Trophoblast cell (in vitro differentiated cells and primary cell): ENCODE measurements at regions not wholly inside any gene's neighbourhood (a gene's known extent, or its start where the extent isn't known, plus 50 kb on each side); places are given as distances from the start of the nearest gene placed in this dataset.

ENCODE experiments used
- DNase-seq, 2 donors: peaks; one replicate each; pipeline ENCODE4 v3.0.0-alpha.2; 2016
- H2AFZ ChIP-seq: 2 replicates; pipeline ENCODE4 v1.6.1; 2013; ENCODE audit warnings: low read length, moderate library complexity, mild to moderate bottlenecking; ENCODE audit not compliant: insufficient read depth, poor library complexity
- H2AK5ac ChIP-seq: 2 replicates; pipeline ENCODE4 v1.6.1; 2013; ENCODE audit warnings: mild to moderate bottlenecking, low read length
- H2BK120ac ChIP-seq: 2 replicates; pipeline ENCODE4 v1.6.1; 2013; ENCODE audit warnings: low read length, mild to moderate bottlenecking, moderate library complexity; ENCODE audit not compliant: insufficient read depth, poor library complexity
- H2BK12ac ChIP-seq: 2 replicates; pipeline ENCODE4 v1.6.1; 2013; ENCODE audit warnings: mild to moderate bottlenecking, low read length, moderate library complexity
- H2BK5ac ChIP-seq: 2 replicates; pipeline ENCODE4 v1.6.1; 2013; ENCODE audit warnings: low read length, low read depth, moderate library complexity, mild to moderate bottlenecking; ENCODE audit not compliant: poor library complexity
- H3K14ac ChIP-seq: 2 replicates; pipeline ENCODE4 v1.6.1; 2013; ENCODE audit warnings: mild to moderate bottlenecking, low read length
- H3K18ac ChIP-seq: 2 replicates; pipeline ENCODE4 v1.6.1; 2013; ENCODE audit warnings: mild to moderate bottlenecking, low read length
- H3K23ac ChIP-seq: 2 replicates; pipeline ENCODE4 v1.6.1; 2013; ENCODE audit warnings: low read length
- H3K27ac ChIP-seq: 2 replicates; pipeline ENCODE4 v1.5.1; 2013; ENCODE audit warnings: low read depth, mild to moderate bottlenecking, inconsistent platforms, low read length, moderate library complexity
- H3K27me3 ChIP-seq: 2 replicates; pipeline ENCODE4 v1.6.1; 2013; ENCODE audit warnings: inconsistent platforms, mild to moderate bottlenecking, low read length, moderate library complexity; ENCODE audit not compliant: insufficient read depth
- H3K36me3 ChIP-seq, 2 experiments: 1 replicate in 1 of 2; 2 replicates in 1 of 2; pipeline ENCODE4 v1.6.1; 2013; ENCODE audit warnings: low read length in 2 of 2, mild to moderate bottlenecking in 2 of 2, moderate library complexity in 1 of 2; ENCODE audit not compliant: insufficient read depth in 2 of 2, control insufficient read depth in 1 of 2
- H3K4ac ChIP-seq: 2 replicates; pipeline ENCODE4 v1.6.1; 2013; ENCODE audit warnings: low read depth, mild to moderate bottlenecking, low read length, moderate library complexity
- H3K4me1 ChIP-seq, 2 experiments: 1 replicate in 1 of 2; 2 replicates in 1 of 2; pipeline ENCODE4 v1.6.1; 2013; ENCODE audit warnings: low read length in 2 of 2, mild to moderate bottlenecking in 2 of 2, moderate library complexity in 1 of 2; ENCODE audit not compliant: insufficient read depth in 2 of 2, control insufficient read depth in 1 of 2
- H3K4me2 ChIP-seq: 2 replicates; pipeline ENCODE4 v1.6.1; 2013; ENCODE audit warnings: inconsistent platforms, mild to moderate bottlenecking, low read length, moderate library complexity
- H3K4me3 ChIP-seq: 2 replicates; pipeline ENCODE4 v1.5.1; 2013; ENCODE audit warnings: mild to moderate bottlenecking, low read depth, low read length, inconsistent platforms
- H3K79me1 ChIP-seq: one replicate; pipeline ENCODE4 v1.6.1; 2013; ENCODE audit warnings: low read length
- H3K79me2 ChIP-seq: 2 replicates; pipeline ENCODE4 v1.6.1; 2013; ENCODE audit warnings: low read length, mild to moderate bottlenecking; ENCODE audit not compliant: control insufficient read depth, insufficient read depth, poor library complexity
- H3K9ac ChIP-seq: 2 replicates; pipeline ENCODE4 v1.6.1; 2013; ENCODE audit warnings: mild to moderate bottlenecking, low read length
- H3K9me3 ChIP-seq: 2 replicates; pipeline ENCODE4 v1.6.1; 2013; ENCODE audit warnings: low read depth, mild to moderate bottlenecking, control low read depth, inconsistent platforms, low read length; ENCODE audit not compliant: insufficient read depth
- H4K12ac ChIP-seq: 2 replicates; pipeline ENCODE4 v1.6.1; 2013; ENCODE audit warnings: low read depth, mild to moderate bottlenecking, low read length, moderate library complexity
- H4K8ac ChIP-seq: 2 replicates; pipeline ENCODE4 v1.6.1; 2013; ENCODE audit warnings: low read depth, mild to moderate bottlenecking, low read length, moderate library complexity
- H4K91ac ChIP-seq: one replicate; pipeline ENCODE4 v1.6.1; 2013; ENCODE audit warnings: low read depth, mild to moderate bottlenecking, low read length, moderate library complexity
- WGBS: extraction: QIAGEN DNeasy Blood & Tissue Kit; methylation state at CpG from one replicate; pipeline ENCODE4 v1.1.7; 2013; ENCODE audit warnings: missing lambda C conversion rate; ENCODE audit not compliant: insufficient read length, insufficient coverage; ENCODE audit errors: extremely low coverage; 5-methylcytosine and 5-hydroxymethylcytosine counted together

DNA sequence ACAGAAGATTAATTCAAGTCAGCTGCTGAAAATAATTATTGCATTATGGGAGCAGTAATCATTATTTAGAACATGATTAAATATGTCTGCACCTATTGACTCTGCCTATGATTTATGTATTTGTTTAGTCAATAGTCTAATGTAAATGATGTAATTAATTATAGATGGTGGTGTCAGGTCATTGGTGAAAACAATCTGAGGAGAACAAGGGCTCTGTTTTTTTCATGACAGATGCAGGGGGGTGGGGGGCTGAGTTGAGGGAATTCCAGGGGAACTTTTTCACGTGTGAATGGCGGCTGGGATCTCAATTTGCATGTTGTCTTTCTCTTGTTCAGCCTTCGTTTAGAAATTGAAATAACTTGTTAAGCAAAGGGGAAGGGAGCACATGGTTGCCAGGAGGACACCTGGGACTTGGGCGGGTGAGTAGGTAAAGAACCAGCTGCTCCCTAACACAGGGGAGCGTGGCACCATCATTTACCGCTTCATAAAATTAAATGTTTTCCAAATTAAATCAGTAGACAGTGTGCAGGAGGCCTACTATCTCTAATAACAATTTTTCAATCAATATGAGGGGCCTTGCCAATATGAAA, 65.4 kb downstream of the NKX6-1 start:
- H3K36me3 ChIP-seq = no peaks in the 10 kb centered on the region
- H3K27ac ChIP-seq = no peak overlapping the region
- no peak overlapping the region for H2AK5ac ChIP-seq
- no peaks in the 10 kb centered on the region for H3K79me1 ChIP-seq
- no peak overlapping the region for H3K9ac ChIP-seq
- no peak overlapping the region for H3K4ac ChIP-seq
- no peak overlapping the region for H2BK12ac ChIP-seq
- H3K23ac ChIP-seq = no peak overlapping the region
- H3K27me3 ChIP-seq = no peaks in the 10 kb centered on the region
- H3K4me3 ChIP-seq = no peak overlapping the region
- no peaks in the 10 kb centered on the region for H3K9me3 ChIP-seq
- no peak overlapping the region for H4K12ac ChIP-seq
- no peaks in the 10 kb centered on the region for H3K79me2 ChIP-seq
- H4K91ac ChIP-seq = no peak overlapping the region
- H4K8ac ChIP-seq = no peak overlapping the region
- H3K4me2 ChIP-seq = no peak overlapping the region
- no peaks in the 10 kb centered on the region for H3K4me1 ChIP-seq
- no peak overlapping the region for H3K14ac ChIP-seq
- no CpG with 5 or more reads among the region's 6 CpGs for WGBS
- H2AFZ ChIP-seq = no peak overlapping the region
- no peak for DNase-seq
- no peak overlapping the region for H3K18ac ChIP-seq
- no peak overlapping the region for H2BK120ac ChIP-seq
- no peak overlapping the region for H2BK5ac ChIP-seq

DNA sequence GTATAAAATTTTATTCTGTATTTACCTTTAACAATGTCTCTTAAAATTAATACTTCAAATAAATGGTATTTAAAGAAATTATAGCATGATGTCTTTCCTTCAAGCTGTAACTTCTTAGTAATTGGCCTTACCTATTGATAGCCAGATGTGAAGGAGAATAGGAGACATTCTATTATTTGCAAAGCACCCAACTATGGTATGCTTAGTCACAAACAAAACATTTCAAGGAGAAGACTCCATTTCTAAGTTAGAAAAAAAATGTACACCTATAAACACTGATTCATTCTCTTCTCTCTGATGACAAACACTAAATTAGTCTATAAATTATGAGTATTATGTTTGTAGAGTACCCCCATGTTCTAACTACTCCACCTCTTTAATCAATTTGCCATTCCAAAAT, 66.4 kb downstream of the NKX6-1 start:
- no peaks in the 10 kb centered on the region for H3K36me3 ChIP-seq
- no peaks in the 10 kb centered on the region for H3K79me2 ChIP-seq
- H3K14ac ChIP-seq = no peak overlapping the region
- H4K12ac ChIP-seq = no peak overlapping the region
- DNase-seq = no peak
- no peak overlapping the region for H2BK12ac ChIP-seq
- no peak overlapping the region for H3K27ac ChIP-seq
- no peak overlapping the region for H2BK120ac ChIP-seq
- no peak overlapping the region for H3K4me3 ChIP-seq
- no peak overlapping the region for H4K91ac ChIP-seq
- no peak overlapping the region for H3K4me2 ChIP-seq
- H2AFZ ChIP-seq = no peak overlapping the region
- no peaks in the 10 kb centered on the region for H3K9me3 ChIP-seq
- no peak overlapping the region for H3K23ac ChIP-seq
- no peaks in the 10 kb centered on the region for H3K27me3 ChIP-seq
- no peaks in the 10 kb centered on the region for H3K79me1 ChIP-seq
- H3K4ac ChIP-seq = no peak overlapping the region
- no peak overlapping the region for H4K8ac ChIP-seq
- H3K18ac ChIP-seq = no peak overlapping the region
- no peak overlapping the region for H2AK5ac ChIP-seq
- no peak overlapping the region for H2BK5ac ChIP-seq
- H3K4me1 ChIP-seq = no peaks in the 10 kb centered on the region
- no peak overlapping the region for H3K9ac ChIP-seq

DNA sequence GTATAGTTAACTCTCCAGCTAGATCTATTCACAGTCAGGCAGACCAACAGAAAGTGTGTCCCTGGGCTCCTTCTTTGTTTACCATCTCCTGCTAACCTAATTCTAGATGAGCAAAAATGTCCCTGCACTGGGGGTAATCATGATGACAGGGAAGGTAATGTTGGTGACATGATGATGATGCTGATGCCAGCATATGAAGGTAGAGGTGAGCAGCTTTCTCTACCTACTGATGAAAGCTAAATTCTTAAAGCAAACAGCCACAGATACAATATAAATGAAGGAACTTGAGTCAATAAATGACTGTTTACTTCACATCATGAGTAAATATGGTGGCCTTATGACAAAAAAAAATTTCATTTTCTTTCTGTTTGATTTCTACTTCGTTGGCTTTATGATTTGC, 78.5 kb downstream of the NKX6-1 start:
- no peaks in the 10 kb centered on the region for H3K4me1 ChIP-seq
- H3K4me3 ChIP-seq = no peak overlapping the region
- H2BK120ac ChIP-seq = no peak overlapping the region
- no peak overlapping the region for H2BK12ac ChIP-seq
- no peak overlapping the region for H3K18ac ChIP-seq
- no peak overlapping the region for H3K4ac ChIP-seq
- H4K91ac ChIP-seq = no peak overlapping the region
- H2AK5ac ChIP-seq = no peak overlapping the region
- H4K12ac ChIP-seq = no peak overlapping the region
- H3K14ac ChIP-seq = no peak overlapping the region
- H2AFZ ChIP-seq = no peak overlapping the region
- H3K9me3 ChIP-seq = no peaks in the 10 kb centered on the region
- H3K79me2 ChIP-seq = no peaks in the 10 kb centered on the region
- no peak overlapping the region for H3K9ac ChIP-seq
- H4K8ac ChIP-seq = no peak overlapping the region
- no peaks in the 10 kb centered on the region for H3K36me3 ChIP-seq
- no peak overlapping the region for H3K27ac ChIP-seq
- no peaks in the 10 kb centered on the region for H3K27me3 ChIP-seq
- no peak overlapping the region for H3K4me2 ChIP-seq
- H3K23ac ChIP-seq = no peak overlapping the region
- no peaks in the 10 kb centered on the region for H3K79me1 ChIP-seq
- H2BK5ac ChIP-seq = no peak overlapping the region
- no CpG with 5 or more reads among the region's 1 CpG for WGBS
- no peak for DNase-seq

DNA sequence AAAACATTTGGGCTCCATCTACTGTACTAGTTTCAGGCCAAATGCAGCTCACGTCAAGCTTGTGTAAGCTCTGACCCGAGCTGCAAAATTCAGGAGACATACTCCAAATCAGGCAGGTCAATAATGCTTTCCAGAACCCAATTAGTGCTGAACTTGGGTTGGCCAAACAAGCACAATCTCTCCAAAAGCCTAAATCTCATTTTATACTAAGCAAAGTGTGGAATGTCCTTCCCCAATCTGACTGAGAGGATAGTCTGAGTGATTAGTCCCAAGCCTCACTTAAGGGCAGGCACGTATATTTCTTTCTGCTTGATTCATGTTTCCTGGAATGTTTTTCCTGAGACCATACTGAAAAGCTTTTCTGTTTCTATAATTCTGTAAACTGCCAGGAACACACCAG, 79.9 kb downstream of the NKX6-1 start:
- Histone ChIP-seq H3K9ac (no peak overlapping the region), H3K27ac (no peak overlapping the region), H3K9me3 (no peaks in the 10 kb centered on the region), H4K12ac (no peak overlapping the region), H3K4me2 (no peak overlapping the region), H2AFZ (no peak overlapping the region), H3K4me1 (no peaks in the 10 kb centered on the region), H3K23ac (no peak overlapping the region), H3K4ac (no peak overlapping the region), H4K91ac (no peak overlapping the region), H3K18ac (no peak overlapping the region), H3K27me3 (no peaks in the 10 kb centered on the region), H3K79me1 (no peaks in the 10 kb centered on the region), H3K36me3 (no peaks in the 10 kb centered on the region), H2BK120ac (no peak overlapping the region), H2BK12ac (no peak overlapping the region), H3K14ac (no peak overlapping the region), H3K4me3 (no peak overlapping the region), H2BK5ac (no peak overlapping the region), H3K79me2 (no peaks in the 10 kb centered on the region), H2AK5ac (no peak overlapping the region), H4K8ac (no peak overlapping the region)
- no CpG with 5 or more reads among the region's 3 CpGs for WGBS
- DNase-seq = no peak
